Activated CD4-positive, alpha-beta T cell treated with anti-CD3 and anti-CD28 coated beads, Interleukin-2, amount 50 U/mL, for 1 hour (primary cell): ENCODE measurements at regions not wholly inside any gene's neighbourhood (a gene's known extent, or its start where the extent isn't known, plus 50 kb on each side); places are given as distances from the start of the nearest gene placed in this dataset.
"Not testable (repeated sequence)": the region's sequence is repeated elsewhere in the genome, so short reads cannot be mapped to it uniquely, and the experiment has no call there.

Source experiments
- DNase-seq: peaks from one replicate; pipeline ENCODE4 v3.0.0-alpha.2; 2020

- DNase-seq = no peak
Measured at GRCh38 chr5:1963358-1963757, 80.6 kb upstream of the IRX4 start.

- DNase-seq = no peak
Measured at GRCh38 chr5:1962619-1963355, 80.1 kb upstream of the IRX4 start.

GRCh38 chr5:1961952-1962595 is 79.3 kb upstream of the IRX4 start:
- no peak for DNase-seq

- no peak for DNase-seq
Measured at GRCh38 chr5:1961304-1961946, 78.7 kb upstream of the IRX4 start.

- no peak for DNase-seq
Measured at GRCh38 chr5:1960595-1961303, 78.0 kb upstream of the IRX4 start.

GRCh38 chr5:1959725-1960581 is 77.2 kb upstream of the IRX4 start:
- no peak for DNase-seq

GRCh38 chr5:1959231-1959630 is 76.5 kb upstream of the IRX4 start:
- no peak for DNase-seq

GRCh38 chr5:1958211-1959010 is 75.7 kb upstream of the IRX4 start:
- no peak for DNase-seq

- DNase-seq = no peak
Measured at GRCh38 chr5:1955586-1955985, 72.9 kb upstream of the IRX4 start.

- not testable (repeated sequence) for DNase-seq
Measured at GRCh38 chr5:1953710-1954109, 71.0 kb upstream of the IRX4 start.

- DNase-seq = no peak
Measured at GRCh38 chr5:1952444-1953099, 69.8 kb upstream of the IRX4 start.

- no peak for DNase-seq
Measured at GRCh38 chr5:1952021-1952420, 69.3 kb upstream of the IRX4 start.

- DNase-seq = no peak
Measured at GRCh38 chr5:1951165-1951816, 68.6 kb upstream of the IRX4 start.

- DNase-seq = no peak
Measured at GRCh38 chr5:1950708-1951103, 68.0 kb upstream of the IRX4 start.

- no peak for DNase-seq
Measured at GRCh38 chr5:1950096-1950707, 67.5 kb upstream of the IRX4 start.

GRCh38 chr5:1949253-1949652 is 66.5 kb upstream of the IRX4 start:
- DNase-seq = no peak

GRCh38 chr5:1948663-1949191 is 66.0 kb upstream of the IRX4 start:
- DNase-seq = no peak

- DNase-seq = no peak
Measured at GRCh38 chr5:1948111-1948510, 65.4 kb upstream of the IRX4 start.

GRCh38 chr5:1946776-1947175 is 64.1 kb upstream of the IRX4 start:
- no peak for DNase-seq

- no peak for DNase-seq
Measured at GRCh38 chr5:1946122-1946677, 63.5 kb upstream of the IRX4 start.
